ENCODE measurements at regions not wholly inside any gene's neighbourhood (a gene's known extent, or its start where the extent isn't known, plus 50 kb on each side); places are given as distances from the start of the nearest gene placed in this dataset.
A peak's percentile ranks its signal among the peaks of the same experiment; 100 is the strongest.

DNA sequence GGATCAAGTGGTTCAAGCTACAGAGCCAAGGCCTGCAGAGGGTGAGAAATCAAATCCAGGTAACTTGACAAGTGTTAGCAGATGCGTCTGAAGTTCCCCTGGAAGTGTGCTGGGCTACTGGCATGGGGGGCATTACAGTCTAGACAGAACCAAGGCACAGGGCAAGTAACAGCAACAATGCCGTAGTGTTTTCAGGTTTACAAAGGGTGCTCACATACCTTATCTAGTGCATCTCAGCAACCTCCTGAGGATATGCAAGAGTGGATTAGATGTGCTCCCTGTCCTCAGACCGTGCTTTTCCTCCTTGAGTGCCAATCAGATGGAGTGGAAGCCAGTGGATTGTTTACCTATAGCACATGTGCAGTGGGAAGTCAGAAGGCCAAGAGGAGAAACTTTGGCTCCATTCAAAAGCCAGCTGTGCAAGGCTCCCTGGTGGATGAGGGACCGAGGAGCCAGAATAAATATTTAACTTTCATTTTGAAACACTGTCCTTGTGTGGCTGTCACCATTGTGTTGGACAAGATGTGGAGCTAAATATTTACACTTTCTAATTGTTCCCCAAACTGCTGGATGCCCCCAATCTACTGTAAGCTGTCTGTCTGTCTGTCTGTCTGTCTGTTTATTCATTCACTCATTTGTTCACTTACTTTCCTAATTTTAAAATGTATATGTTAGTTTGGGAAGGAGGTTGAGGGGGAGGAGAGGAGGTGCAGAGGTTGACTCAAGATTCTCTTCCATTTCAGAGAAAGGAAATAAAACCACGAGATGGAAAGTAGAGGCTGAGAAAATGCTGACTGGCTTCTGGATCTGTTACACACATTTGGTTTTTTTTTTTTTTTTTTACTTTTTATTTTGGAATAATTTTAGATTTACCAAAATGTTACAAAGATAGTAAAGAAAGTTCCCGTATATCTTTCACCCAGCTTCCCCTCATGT lies 184.0 kb upstream of the PARP11 start (continued):
- TF ChIP-seq, protein P1, sequence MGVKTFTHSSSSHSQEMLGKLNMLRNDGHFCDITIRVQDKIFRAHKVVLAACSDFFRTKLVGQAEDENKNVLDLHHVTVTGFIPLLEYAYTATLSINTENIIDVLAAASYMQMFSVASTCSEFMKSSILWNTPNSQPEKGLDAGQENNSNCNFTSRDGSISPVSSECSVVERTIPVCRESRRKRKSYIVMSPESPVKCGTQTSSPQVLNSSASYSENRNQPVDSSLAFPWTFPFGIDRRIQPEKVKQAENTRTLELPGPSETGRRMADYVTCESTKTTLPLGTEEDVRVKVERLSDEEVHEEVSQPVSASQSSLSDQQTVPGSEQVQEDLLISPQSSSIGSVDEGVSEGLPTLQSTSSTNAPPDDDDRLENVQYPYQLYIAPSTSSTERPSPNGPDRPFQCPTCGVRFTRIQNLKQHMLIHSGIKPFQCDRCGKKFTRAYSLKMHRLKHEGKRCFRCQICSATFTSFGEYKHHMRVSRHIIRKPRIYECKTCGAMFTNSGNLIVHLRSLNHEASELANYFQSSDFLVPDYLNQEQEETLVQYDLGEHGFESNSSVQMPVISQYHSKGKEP (CRISPR knock-in tag; IDR thresholded peaks at IDR 0.05) = no peak
- TF ChIP-seq, protein P2, sequence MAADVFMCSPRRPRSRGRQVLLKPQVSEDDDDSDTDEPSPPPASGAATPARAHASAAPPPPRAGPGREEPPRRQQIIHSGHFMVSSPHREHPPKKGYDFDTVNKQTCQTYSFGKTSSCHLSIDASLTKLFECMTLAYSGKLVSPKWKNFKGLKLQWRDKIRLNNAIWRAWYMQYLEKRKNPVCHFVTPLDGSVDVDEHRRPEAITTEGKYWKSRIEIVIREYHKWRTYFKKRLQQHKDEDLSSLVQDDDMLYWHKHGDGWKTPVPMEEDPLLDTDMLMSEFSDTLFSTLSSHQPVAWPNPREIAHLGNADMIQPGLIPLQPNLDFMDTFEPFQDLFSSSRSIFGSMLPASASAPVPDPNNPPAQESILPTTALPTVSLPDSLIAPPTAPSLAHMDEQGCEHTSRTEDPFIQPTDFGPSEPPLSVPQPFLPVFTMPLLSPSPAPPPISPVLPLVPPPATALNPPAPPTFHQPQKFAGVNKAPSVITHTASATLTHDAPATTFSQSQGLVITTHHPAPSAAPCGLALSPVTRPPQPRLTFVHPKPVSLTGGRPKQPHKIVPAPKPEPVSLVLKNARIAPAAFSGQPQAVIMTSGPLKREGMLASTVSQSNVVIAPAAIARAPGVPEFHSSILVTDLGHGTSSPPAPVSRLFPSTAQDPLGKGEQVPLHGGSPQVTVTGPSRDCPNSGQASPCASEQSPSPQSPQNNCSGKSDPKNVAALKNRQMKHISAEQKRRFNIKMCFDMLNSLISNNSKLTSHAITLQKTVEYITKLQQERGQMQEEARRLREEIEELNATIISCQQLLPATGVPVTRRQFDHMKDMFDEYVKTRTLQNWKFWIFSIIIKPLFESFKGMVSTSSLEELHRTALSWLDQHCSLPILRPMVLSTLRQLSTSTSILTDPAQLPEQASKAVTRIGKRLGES (CRISPR knock-in tag; IDR thresholded peaks at IDR 0.05; ENCODE audit: borderline replicate concordance) = no peak
- TF ChIP-seq ZNF367 (CRISPR knock-in tag; IDR thresholded peaks at IDR 0.05; ENCODE audit: borderline replicate concordance) = no peak
- TF ChIP-seq, protein P3, sequence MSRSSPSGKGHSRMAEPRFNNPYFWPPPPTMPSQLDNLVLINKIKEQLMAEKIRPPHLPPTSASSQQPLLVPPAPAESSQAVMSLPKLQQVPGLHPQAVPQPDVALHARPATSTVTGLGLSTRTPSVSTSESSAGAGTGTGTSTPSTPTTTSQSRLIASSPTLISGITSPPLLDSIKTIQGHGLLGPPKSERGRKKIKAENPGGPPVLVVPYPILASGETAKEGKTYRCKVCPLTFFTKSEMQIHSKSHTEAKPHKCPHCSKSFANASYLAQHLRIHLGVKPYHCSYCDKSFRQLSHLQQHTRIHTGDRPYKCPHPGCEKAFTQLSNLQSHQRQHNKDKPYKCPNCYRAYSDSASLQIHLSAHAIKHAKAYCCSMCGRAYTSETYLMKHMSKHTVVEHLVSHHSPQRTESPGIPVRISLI (CRISPR knock-in tag; IDR thresholded peaks at IDR 0.05; ENCODE audit: borderline replicate concordance) = peak; percentile 30; the same call in 1 of the 2 replicates
- no peak for TF ChIP-seq ZNF556 (CRISPR knock-in tag; IDR thresholded peaks at IDR 0.05; ENCODE audit: borderline replicate concordance)
- TF ChIP-seq, protein P4, sequence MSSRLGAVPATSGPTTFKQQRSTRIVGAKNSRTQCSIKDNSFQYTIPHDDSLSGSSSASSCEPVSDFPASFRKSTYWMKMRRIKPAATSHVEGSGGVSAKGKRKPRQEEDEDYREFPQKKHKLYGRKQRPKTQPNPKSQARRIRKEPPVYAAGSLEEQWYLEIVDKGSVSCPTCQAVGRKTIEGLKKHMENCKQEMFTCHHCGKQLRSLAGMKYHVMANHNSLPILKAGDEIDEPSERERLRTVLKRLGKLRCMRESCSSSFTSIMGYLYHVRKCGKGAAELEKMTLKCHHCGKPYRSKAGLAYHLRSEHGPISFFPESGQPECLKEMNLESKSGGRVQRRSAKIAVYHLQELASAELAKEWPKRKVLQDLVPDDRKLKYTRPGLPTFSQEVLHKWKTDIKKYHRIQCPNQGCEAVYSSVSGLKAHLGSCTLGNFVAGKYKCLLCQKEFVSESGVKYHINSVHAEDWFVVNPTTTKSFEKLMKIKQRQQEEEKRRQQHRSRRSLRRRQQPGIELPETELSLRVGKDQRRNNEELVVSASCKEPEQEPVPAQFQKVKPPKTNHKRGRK (CRISPR knock-in tag; IDR thresholded peaks at IDR 0.05) = no peak
- TF ChIP-seq ZBTB38 (CRISPR knock-in tag; IDR thresholded peaks at IDR 0.05) = no peak
- TF ChIP-seq, protein P5, sequence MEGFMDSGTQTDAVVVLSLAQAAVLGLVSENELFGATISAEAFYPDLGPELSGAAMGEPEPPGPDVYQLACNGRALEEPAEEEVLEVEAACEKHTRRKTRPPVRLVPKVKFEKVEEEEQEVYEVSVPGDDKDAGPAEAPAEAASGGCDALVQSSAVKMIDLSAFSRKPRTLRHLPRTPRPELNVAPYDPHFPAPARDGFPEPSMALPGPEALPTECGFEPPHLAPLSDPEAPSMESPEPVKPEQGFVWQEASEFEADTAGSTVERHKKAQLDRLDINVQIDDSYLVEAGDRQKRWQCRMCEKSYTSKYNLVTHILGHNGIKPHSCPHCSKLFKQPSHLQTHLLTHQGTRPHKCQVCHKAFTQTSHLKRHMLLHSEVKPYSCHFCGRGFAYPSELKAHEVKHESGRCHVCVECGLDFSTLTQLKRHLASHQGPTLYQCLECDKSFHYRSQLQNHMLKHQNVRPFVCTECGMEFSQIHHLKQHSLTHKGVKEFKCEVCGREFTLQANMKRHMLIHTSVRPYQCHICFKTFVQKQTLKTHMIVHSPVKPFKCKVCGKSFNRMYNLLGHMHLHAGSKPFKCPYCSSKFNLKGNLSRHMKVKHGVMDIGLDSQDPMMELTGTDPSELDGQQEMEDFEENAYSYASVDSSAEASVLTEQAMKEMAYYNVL (CRISPR knock-in tag; IDR thresholded peaks at IDR 0.05; ENCODE audit: borderline replicate concordance) = peak; percentile 92
- 0 out of 2 replicates have a peak, but pooled peaks have one; percentile 26 for TF ChIP-seq ZNF441 (CRISPR knock-in tag; IDR thresholded peaks at IDR 0.05; ENCODE audit: borderline replicate concordance)
- peak; percentile 49; the same call in 1 of the 2 replicates for TF ChIP-seq MXD4 (CRISPR knock-in tag; IDR thresholded peaks at IDR 0.05)
- TF ChIP-seq, protein P6, sequence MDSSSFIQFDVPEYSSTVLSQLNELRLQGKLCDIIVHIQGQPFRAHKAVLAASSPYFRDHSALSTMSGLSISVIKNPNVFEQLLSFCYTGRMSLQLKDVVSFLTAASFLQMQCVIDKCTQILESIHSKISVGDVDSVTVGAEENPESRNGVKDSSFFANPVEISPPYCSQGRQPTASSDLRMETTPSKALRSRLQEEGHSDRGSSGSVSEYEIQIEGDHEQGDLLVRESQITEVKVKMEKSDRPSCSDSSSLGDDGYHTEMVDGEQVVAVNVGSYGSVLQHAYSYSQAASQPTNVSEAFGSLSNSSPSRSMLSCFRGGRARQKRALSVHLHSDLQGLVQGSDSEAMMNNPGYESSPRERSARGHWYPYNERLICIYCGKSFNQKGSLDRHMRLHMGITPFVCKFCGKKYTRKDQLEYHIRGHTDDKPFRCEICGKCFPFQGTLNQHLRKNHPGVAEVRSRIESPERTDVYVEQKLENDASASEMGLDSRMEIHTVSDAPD (CRISPR knock-in tag; IDR thresholded peaks at IDR 0.05) = peak; percentile 84
- no peak for TF ChIP-seq RELA (CRISPR knock-in tag; IDR thresholded peaks at IDR 0.05)
- TF ChIP-seq EP300 (IDR thresholded peaks at IDR 0.05; ENCODE audit: low read depth in 2 of 2, low read length in 2 of 2) = peak in 1 of 2 experiments; percentile 78; a peak in 2 of 4 replicates
- TF ChIP-seq EP300 (CRISPR knock-in tag; IDR thresholded peaks at IDR 0.05; ENCODE audit: borderline replicate concordance) = no peak
- TF ChIP-seq RXRA (CRISPR knock-in tag; IDR thresholded peaks at IDR 0.05) = peak; percentile 16; the same call in 1 of the 2 replicates
- no peak for TF ChIP-seq DMAP1 (CRISPR knock-in tag; IDR thresholded peaks at IDR 0.05)
- TF ChIP-seq RAD21 (CRISPR knock-in tag; IDR thresholded peaks at IDR 0.05) = no peak
